Sigmoid colon (tissue), 3 donors: ENCODE measurements at regions not wholly inside any gene's neighbourhood (a gene's known extent, or its start where the extent isn't known, plus 50 kb on each side); places are given as distances from the start of the nearest gene placed in this dataset.

Experiments
- CTCF ChIP-seq, 4 experiments: fragments of 450-650 bp in 3 of 4; fragments of 200-600 bp in 1 of 4; IDR thresholded peaks; one replicate each; pipeline ENCODE4 v1.5.1; 2016 to 2019; ENCODE audit warnings: antibody characterized with exemption in 4 of 4, mild to moderate bottlenecking in 3 of 4, moderate library complexity in 2 of 4
- POLR2A ChIP-seq, 2 donors: fragments of 450-650 bp; IDR thresholded peaks; one replicate each; pipeline ENCODE4 v1.6.1; 2016; ENCODE audit warnings: antibody characterized with exemption in 2 of 2, mild to moderate bottlenecking in 2 of 2, moderate library complexity in 2 of 2

GRCh38 chr13:73701160-73701559 is 433.0 kb downstream of the KLF12 start:
- TF ChIP-seq CTCF (IDR thresholded peaks at IDR 0.05) (no peak), POLR2A (IDR thresholded peaks at IDR 0.05) (no peak)
